ENCODE measurements at regions not wholly inside any gene's neighbourhood (a gene's known extent, or its start where the extent isn't known, plus 50 kb on each side); places are given as distances from the start of the nearest gene placed in this dataset.
A peak's percentile ranks its signal among the peaks of the same experiment; 100 is the strongest.

- H4K20me1 ChIP-seq, result no peaks in the 10 kb centered on the region
- peaks cover 0 to 21% (median 0%) of the 10 kb centered on the region in 11 experiments; a peak in 3 of 22 replicates for H3K9me3 ChIP-seq (replicated peaks in 1 of 11)
- H3K4me3 ChIP-seq, result no peak overlapping the region
- H3K27ac ChIP-seq, result peak overlapping the region in 4 of 11 experiments; percentile 27 to 57 (median 40); a peak in 4 of 22 replicates
- no peak for TF ChIP-seq Cebpa-rat (IDR thresholded peaks at IDR 0.05)
- peaks cover 24 to 91% (median 63%) of the 10 kb centered on the region in 10 experiments for H3K4me1 ChIP-seq
- no peak overlapping the region for H3K9ac ChIP-seq
- H3K27me3 ChIP-seq, result no peaks in the 10 kb centered on the region
- H3K36me3 ChIP-seq, result peaks cover 0 to 24% (median 0%) of the 10 kb centered on the region in 11 experiments; a peak in 5 of 22 replicates
- peak overlapping the region in 10 of 11 experiments; percentile 10 to 87 (median 76); a peak in 12 of 22 replicates for H3K4me2 ChIP-seq
These were observed 127.4 kb upstream of the STC2 start for GRCh38 chr5:173455599-173455957.

- no peaks in the 10 kb centered on the region for H3K27me3 ChIP-seq
- H3K9me3 ChIP-seq (replicated peaks in 1 of 11), result peaks cover 0 to 21% (median 0%) of the 10 kb centered on the region in 11 experiments; a peak in 3 of 22 replicates
- no peak overlapping the region for H3K4me3 ChIP-seq
- peak overlapping the region in 6 of 11 experiments; percentile 7 to 86 (median 25); a peak in 7 of 22 replicates for H3K27ac ChIP-seq
- peak overlapping the region in 7 of 11 experiments; percentile 10 to 87 (median 75); a peak in 12 of 22 replicates for H3K4me2 ChIP-seq
- H3K36me3 ChIP-seq, result peaks cover 0 to 23% (median 0%) of the 10 kb centered on the region in 11 experiments; a peak in 4 of 22 replicates
- TF ChIP-seq Cebpa-rat (IDR thresholded peaks at IDR 0.05), result no peak
- H3K4me1 ChIP-seq, result peaks cover 24 to 97% (median 63%) of the 10 kb centered on the region in 10 experiments
- no peak overlapping the region; a peak in 1 of 22 replicates for H3K9ac ChIP-seq
- H4K20me1 ChIP-seq, result no peaks in the 10 kb centered on the region
These were observed 126.8 kb upstream of the STC2 start for GRCh38 chr5:173454736-173455598.

GRCh38 chr5:173454361-173454735 lies 126.1 kb upstream of the STC2 start:
- TF ChIP-seq Cebpa-rat (IDR thresholded peaks at IDR 0.05), result no peak
- Histone ChIP-seq H3K27ac (peak overlapping the region in 3 of 11 experiments; percentile 23 to 86 (median 73); a peak in 7 of 22 replicates), H3K9ac (no peak overlapping the region), H3K4me2 (peak overlapping the region in 5 of 11 experiments; percentile 18 to 83 (median 75); a peak in 9 of 22 replicates), H3K4me3 (no peak overlapping the region), H3K36me3 (peaks cover 0 to 22% (median 0%) of the 10 kb centered on the region in 11 experiments; a peak in 4 of 22 replicates), H3K9me3 (replicated peaks in 1 of 11) (peaks cover 0 to 21% (median 0%) of the 10 kb centered on the region in 11 experiments; a peak in 3 of 22 replicates), H4K20me1 (no peaks in the 10 kb centered on the region), H3K27me3 (no peaks in the 10 kb centered on the region), H3K4me1 (peaks cover 24 to 100% (median 62%) of the 10 kb centered on the region in 10 experiments)

GRCh38 chr5:173453167-173453566 lies 125.0 kb upstream of the STC2 start:
- H3K9ac ChIP-seq, result no peak overlapping the region
- H3K36me3 ChIP-seq, result peaks cover 0 to 31% (median 0%) of the 10 kb centered on the region in 11 experiments; a peak in 5 of 22 replicates
- peak overlapping the region in 4 of 11 experiments; percentile 64 to 83 (median 73); a peak in 7 of 22 replicates for H3K4me2 ChIP-seq

GRCh38 chr5:173452119-173452905 lies 124.1 kb upstream of the STC2 start:
- Histone ChIP-seq H3K9ac (peak overlapping the region in 2 of 11 experiments; percentile 20 to 32; a peak in 2 of 22 replicates), H3K4me1 (peaks cover 17 to 83% (median 46%) of the 10 kb centered on the region in 10 experiments), H3K27me3 (no peaks in the 10 kb centered on the region), H3K36me3 (peaks cover 0 to 37% (median 0%) of the 10 kb centered on the region in 11 experiments; a peak in 6 of 22 replicates), H3K4me3 (no peak overlapping the region), H3K27ac (peak overlapping the region in 5 of 11 experiments; percentile 27 to 86 (median 71); a peak in 8 of 22 replicates), H3K4me2 (peak overlapping the region in 7 of 11 experiments; percentile 29 to 83 (median 67); a peak in 12 of 22 replicates), H3K9me3 (replicated peaks in 1 of 11) (peaks cover 0 to 21% (median 0%) of the 10 kb centered on the region in 11 experiments; a peak in 3 of 22 replicates), H4K20me1 (no peaks in the 10 kb centered on the region)
- TF ChIP-seq Cebpa-rat (IDR thresholded peaks at IDR 0.05), result peak in 10 of 11 experiments; percentile 28 to 97 (median 71); a peak in 15 of 22 replicates

More at GRCh38 chr5:173453167-173453566, 125.0 kb upstream of the STC2 start:
- H3K27ac ChIP-seq, result peak overlapping the region in 4 of 11 experiments; percentile 62 to 86 (median 72); a peak in 6 of 22 replicates
- H4K20me1 ChIP-seq, result no peaks in the 10 kb centered on the region
- no peak overlapping the region for H3K4me3 ChIP-seq
- peaks cover 24 to 91% (median 54%) of the 10 kb centered on the region in 10 experiments for H3K4me1 ChIP-seq
- TF ChIP-seq Cebpa-rat (IDR thresholded peaks at IDR 0.05), result no peak
- no peaks in the 10 kb centered on the region for H3K27me3 ChIP-seq
- H3K9me3 ChIP-seq (replicated peaks in 1 of 11), result peaks cover 0 to 21% (median 0%) of the 10 kb centered on the region in 11 experiments; a peak in 3 of 22 replicates

- H3K9ac ChIP-seq, result peak overlapping the region in 2 of 11 experiments; percentile 19 to 36; a peak in 3 of 22 replicates
- peak overlapping the region in 6 of 11 experiments; percentile 23 to 83 (median 67); a peak in 10 of 22 replicates for H3K4me2 ChIP-seq
- TF ChIP-seq Cebpa-rat (IDR thresholded peaks at IDR 0.05), result no peak
- peaks cover 0 to 44% (median 0%) of the 10 kb centered on the region in 11 experiments; a peak in 8 of 22 replicates for H3K36me3 ChIP-seq
- peaks cover 10 to 76% (median 39%) of the 10 kb centered on the region in 10 experiments for H3K4me1 ChIP-seq
- H3K4me3 ChIP-seq, result no peak overlapping the region
- no peaks in the 10 kb centered on the region for H3K27me3 ChIP-seq
- H3K27ac ChIP-seq, result peak overlapping the region in 5 of 11 experiments; percentile 5 to 86 (median 56); a peak in 8 of 22 replicates
- no peaks in the 10 kb centered on the region for H4K20me1 ChIP-seq
- peaks cover 0 to 27% (median 5%) of the 10 kb centered on the region in 11 experiments; a peak in 5 of 22 replicates for H3K9me3 ChIP-seq (replicated peaks in 1 of 11)
These were observed 123.4 kb upstream of the STC2 start for GRCh38 chr5:173451651-173452050.

- Histone ChIP-seq H3K4me2 (peak overlapping the region in 5 of 11 experiments; percentile 23 to 83 (median 70); a peak in 9 of 22 replicates), H3K4me3 (no peak overlapping the region), H3K9ac (peak overlapping the region in 2 of 11 experiments; percentile 19 to 36; a peak in 2 of 22 replicates), H3K4me1 (peaks cover 4 to 70% (median 33%) of the 10 kb centered on the region in 10 experiments), H3K27me3 (no peaks in the 10 kb centered on the region), H3K36me3 (peaks cover 0 to 48% (median 0%) of the 10 kb centered on the region in 11 experiments; a peak in 8 of 22 replicates), H4K20me1 (no peaks in the 10 kb centered on the region), H3K27ac (peak overlapping the region in 5 of 11 experiments; percentile 5 to 86 (median 56); a peak in 8 of 22 replicates), H3K9me3 (replicated peaks in 1 of 11) (peaks cover 0 to 27% (median 5%) of the 10 kb centered on the region in 11 experiments; a peak in 5 of 22 replicates)
- TF ChIP-seq Cebpa-rat (IDR thresholded peaks at IDR 0.05), result no peak
These were observed 122.8 kb upstream of the STC2 start for GRCh38 chr5:173451031-173451430.

Measured in BLaER1 treated with 17β-estradiol and CSF1 and Interleukin-3, amounts not matched to agents 10 nM and 100 nM (cell line).